Astrocyte of the cerebellum (primary cell): ENCODE measurements at regions not wholly inside any gene's neighbourhood (a gene's known extent, or its start where the extent isn't known, plus 50 kb on each side); places are given as distances from the start of the nearest gene placed in this dataset.

Source experiments
- DNase-seq: peaks from one replicate; pipeline ENCODE4 v3.0.0-alpha.2; 2011; ENCODE audit warnings: low read depth
- H3K4me3 ChIP-seq: 2 replicates; pipeline ENCODE4 v1.5.1; 2011; ENCODE audit warnings: mild to moderate bottlenecking, low read depth, low read length, moderate library complexity
- CTCF ChIP-seq: IDR thresholded peaks from 2 replicates; pipeline ENCODE4 v1.5.1; 2012; ENCODE audit warnings: low read length, low read depth, moderate library complexity, mild to moderate bottlenecking; ENCODE audit errors: missing control alignments
- in situ Hi-C: cut with HindIII; loops from 2 replicates; pipeline ENCODE4 v1.10.0; 2017; ENCODE audit warnings: low sequenced_read_pairs

DNA sequence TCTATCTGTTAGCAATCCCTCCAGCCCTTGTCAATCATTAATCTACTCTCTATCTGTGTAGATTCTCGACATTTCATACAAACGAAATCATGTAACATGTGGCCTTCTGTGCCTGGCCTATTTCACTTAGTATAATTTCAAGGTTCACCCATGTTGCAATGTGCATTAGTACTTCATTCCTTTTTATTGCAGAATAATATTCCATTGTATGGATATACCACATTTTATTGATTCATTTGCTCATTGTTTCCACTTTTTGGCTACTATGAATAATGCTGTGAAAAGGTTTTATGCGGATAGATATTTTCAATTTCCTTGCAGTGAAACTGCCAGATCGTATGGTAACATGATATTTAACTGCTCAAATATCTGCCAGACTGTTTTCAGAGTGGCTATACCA, 100.1 kb downstream of the MIAT start:
- DNase-seq: no peak
- TF ChIP-seq CTCF: no peak
- in situ Hi-C loops: no loop called here
- no peak overlapping the region for H3K4me3 ChIP-seq

- in situ Hi-C loops: no loop called here
- no peak for TF ChIP-seq CTCF
- no peak overlapping the region for H3K4me3 ChIP-seq
- DNase-seq: no peak
Measured at GRCh38 chr22:26762503-26763472, 105.4 kb downstream of the MIAT start.

GRCh38 chr22:26763633-26764361, 106.4 kb downstream of the MIAT start:
- TF ChIP-seq CTCF: no peak

GRCh38 chr22:26766510-26767350, 109.3 kb downstream of the MIAT start:
- TF ChIP-seq CTCF: no peak
- in situ Hi-C loops: no loop called here
- no peak for DNase-seq
- no peak overlapping the region for H3K4me3 ChIP-seq

More at GRCh38 chr22:26763633-26764361, 106.4 kb downstream of the MIAT start:
- no peak overlapping the region for H3K4me3 ChIP-seq
- in situ Hi-C loops: no loop called here
- no peak for DNase-seq

- in situ Hi-C loops: no loop called here
- H3K4me3 ChIP-seq: no peak overlapping the region
- TF ChIP-seq CTCF: no peak
- no peak for DNase-seq
Measured at GRCh38 chr22:26767351-26768155, 110.2 kb downstream of the MIAT start.
